KG1 (cell line): ENCODE measurements at regions not wholly inside any gene's neighbourhood (a gene's known extent, or its start where the extent isn't known, plus 50 kb on each side); places are given as distances from the start of the nearest gene placed in this dataset.

Experiments
- DNase-seq: peaks from one replicate; lab custom pipeline; 2025; lab: John Stamatoyannopoulos, UW

DNA sequence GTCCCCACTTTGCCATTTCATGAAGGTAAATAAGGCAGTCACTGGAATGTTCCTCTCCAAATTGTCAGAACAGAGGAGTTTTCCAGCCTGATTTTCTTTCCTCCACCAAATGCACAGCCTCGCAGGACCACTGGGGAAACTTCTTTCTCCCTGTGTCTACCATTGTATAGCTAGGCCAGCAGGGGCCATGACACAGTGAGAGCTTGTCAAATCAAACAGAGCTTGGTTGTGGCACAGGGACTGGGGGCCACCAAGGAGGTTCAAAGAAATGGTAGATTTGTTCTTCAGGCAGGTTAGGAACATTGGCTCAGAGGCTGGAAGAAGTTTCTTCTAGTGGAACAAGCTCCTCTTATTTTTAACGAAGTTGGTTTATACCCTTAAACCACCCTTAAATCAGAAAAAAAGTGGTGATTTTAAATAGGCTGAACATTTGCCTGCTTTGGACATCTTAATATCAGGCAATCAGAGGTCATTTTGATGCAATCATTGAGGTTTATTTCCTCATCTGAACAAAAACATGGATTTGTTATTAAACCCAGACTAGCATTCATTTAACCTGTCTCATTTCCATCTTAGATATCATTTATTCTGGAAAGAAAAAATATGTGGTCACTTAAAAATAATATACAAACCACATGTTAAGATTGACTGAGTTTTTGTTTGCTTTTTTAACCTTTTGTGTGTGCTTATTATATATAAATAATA is 105.6 kb downstream of the GTPBP8 start:
- no peak for DNase-seq

DNA sequence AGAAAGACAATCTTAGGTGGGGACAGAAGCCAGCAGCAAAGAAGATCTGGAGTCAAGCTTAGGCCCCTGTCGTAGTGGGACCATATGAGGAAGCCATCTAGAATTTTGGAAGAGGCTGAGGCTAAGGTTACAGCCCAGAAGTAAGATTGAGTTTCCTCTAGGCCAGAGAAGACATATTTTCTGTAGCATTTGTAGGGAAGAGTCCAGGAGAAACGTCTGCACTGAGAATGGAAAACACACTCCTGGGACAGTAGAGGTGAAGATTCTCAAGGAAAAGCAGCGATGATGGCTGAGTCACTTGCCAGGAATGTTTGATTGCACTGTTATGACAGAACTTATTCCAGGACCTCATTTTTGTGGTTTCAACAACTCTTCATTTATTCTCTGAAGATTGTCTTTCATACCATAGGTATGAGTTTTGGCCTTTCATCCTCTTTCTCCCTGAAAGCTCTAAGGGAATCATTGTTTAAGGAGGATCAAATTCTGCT is 107.2 kb downstream of the GTPBP8 start:
- no peak for DNase-seq

DNA sequence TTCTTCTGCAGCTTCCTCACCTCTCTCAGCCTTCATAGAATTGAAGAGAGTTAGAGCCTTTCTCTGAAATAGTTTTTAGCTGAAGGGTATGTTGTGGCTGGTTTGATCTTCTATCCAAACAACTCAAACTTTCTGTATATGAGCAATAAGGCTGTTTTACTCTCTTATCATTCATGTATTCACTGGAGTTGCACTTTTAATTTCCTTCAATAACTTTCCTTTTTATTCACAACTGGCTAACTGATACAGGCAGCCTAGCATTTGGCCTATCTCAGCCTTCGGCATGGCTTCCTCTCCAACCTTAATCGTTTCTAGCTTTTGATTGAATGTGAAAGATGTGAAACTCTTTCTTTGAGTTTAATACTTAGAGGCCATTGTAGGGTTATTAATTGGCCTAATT is 109.3 kb downstream of the GTPBP8 start:
- no peak for DNase-seq

GRCh38 chr3:113103588-113103987 is 107.8 kb upstream of the BOC start:
- no peak for DNase-seq

GRCh38 chr3:113104357-113105092 is 106.8 kb upstream of the BOC start:
- no peak for DNase-seq

DNA sequence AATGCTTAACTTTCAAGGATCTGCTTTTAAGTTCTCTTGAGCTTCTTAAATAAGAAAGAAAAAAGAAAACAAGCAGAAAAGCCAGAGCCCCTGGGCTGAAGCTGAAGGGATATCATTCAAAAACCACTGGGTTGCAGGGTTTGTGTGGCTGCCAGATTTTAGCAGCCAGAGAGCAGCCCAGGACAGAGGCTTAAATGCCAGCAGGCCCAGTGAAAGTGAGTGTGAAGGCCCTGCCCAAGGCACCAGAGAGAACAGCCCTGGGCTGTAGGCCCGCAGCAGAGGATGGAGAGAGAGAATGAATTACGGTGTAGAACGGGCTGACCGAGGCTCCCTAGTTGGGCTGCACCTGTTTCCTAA is 106.3 kb upstream of the BOC start:
- no peak for DNase-seq

- no peak for DNase-seq
Observed at GRCh38 chr3:113105966-113106660, 105.2 kb upstream of the BOC start.

DNA sequence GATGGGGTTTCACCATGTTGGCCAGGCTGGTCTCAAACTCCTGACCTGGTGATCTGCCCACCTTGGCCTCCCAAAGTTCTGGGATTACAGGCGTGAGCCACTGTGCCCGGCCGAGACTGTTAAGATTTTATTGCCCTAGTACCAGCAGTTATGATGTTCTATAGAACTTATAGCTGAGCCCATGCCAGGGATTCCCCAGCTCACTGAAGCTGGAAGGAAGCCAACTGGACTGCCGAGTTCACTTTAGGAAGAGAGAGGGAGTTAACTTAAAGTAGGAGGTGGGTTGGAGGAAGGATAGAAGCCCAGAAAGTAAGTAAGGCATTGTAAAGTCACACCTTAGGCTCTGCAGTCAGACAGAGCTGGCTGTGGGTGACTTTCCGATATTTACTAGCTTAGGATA is 101.1 kb upstream of the BOC start:
- DNase-seq = no peak

GRCh38 chr3:113111011-113111707 is 100.2 kb upstream of the BOC start:
- no peak for DNase-seq

DNA sequence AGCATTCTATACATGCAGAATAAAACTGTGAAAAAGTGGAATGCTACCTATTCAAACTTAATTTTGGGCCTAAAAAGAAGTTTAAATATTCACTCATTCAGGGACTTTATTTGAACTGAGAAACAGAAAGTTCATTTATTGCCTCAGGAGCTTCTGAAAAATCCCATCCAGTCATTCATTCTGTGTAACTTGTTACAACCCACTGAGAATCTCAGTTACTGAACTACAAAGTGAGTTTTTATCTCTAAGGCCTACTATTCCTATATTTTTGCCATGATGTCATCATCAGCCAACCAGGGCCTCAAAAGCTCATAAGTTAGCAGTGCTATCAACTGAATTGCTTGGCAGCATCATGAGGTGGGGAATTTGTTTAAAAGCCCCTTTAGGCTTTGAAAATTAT is 98.0 kb upstream of the BOC start:
- DNase-seq = no peak

DNA sequence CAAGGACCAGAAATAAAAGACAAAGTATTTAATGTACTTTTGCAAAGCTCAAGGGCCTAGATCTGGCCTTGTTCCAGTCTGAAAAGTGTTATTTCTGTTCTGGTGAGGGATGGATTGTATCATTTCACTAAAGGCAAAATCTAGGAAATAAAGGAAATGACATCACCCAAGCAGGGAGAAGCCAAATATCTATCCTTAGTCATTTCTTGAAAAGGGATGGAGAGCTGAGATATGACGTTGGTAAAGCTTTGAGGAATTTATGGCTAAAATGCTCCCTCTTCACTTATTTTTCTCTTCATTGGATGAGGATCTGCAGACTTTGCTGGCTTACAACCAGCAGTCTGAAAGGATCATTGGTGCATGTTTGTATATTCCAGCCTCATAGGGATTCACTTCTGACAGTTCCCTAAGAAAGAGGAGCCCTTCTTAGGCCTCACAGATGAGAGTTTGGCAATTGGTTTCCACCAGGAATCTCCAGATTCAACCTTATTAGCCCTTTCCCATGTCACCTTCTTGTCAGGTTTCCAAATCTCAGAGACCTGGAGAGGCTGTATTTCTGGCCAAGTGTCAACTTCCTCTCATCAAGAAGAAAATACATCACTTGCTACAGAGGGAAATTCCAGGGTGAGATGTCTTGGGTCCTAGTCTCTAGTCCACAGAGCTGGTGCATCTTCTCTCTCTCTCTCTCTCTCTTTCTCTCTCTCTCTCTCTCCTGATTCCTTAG is 93.7 kb upstream of the BOC start:
- no peak for DNase-seq

DNA sequence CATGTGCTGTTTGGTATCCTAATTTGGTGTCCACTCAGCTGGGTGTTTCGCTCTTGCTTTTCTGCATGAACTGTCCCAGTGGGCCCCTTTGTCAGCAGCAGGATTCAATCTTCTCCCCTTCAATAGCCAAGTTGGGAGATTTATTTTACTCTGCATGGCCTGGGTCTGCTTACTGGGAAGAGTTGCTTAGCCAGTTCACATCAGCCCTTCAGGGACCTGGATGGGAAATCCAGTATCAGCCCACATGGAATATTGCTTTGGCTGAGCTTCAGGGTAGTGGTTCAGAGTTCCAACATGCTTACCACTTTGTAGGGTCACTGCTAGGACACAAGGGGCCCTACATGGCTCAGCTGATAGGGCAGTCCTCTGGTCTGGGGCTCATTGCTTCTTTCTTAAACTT is 93.0 kb upstream of the BOC start:
- DNase-seq = no peak

- no peak for DNase-seq
Observed at GRCh38 chr3:113124256-113124830, 87.0 kb upstream of the BOC start.

GRCh38 chr3:113125951-113126350 is 85.4 kb upstream of the BOC start:
- no peak for DNase-seq

DNA sequence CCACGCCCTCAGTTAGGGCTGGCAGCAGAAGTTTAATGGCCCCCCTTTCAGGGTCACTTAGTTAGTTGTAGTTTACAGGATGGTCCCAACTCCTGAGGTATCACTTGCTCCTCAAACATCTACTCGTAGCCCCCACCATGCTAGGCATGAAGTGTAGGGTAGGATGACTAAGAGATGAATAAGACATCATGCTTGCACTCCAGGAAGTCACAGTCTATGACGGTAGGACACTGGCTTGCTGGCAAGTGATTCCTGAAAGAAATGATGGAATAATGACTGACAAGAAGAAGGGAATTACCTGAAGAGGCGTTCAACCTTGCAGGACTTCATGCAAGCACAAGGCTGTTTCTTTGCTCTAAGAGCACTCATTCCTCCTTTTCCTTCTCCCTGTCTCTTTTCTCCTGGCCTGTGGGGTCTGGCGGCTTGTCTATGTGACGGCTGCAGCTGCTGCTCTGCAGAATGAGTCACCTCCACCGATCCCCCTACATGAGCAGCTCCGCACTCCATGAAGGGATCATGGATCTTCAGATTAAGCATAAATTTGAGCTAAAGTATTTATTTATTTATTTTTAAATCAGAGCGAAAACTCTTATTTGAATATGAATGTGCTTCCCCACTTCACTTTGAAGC is 82.9 kb upstream of the BOC start:
- no peak for DNase-seq

DNA sequence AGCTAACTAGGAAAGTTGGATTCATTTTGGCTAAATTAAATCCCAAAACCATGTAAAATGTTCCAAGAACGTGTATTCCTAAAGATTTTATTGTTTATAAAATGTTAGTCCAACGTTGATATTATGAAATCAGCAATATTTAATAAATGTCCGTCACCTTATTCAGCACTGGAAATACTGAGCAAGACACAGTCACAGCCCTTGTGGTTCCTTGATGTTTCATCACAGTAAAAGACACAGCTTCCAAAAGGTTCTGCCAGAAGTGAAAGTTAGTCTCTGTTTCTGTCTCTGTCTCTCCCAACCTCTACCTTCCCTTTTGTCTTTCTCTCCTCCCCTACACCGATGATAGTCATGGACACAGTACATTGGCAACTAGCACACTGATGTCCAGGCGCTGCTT is 82.2 kb upstream of the BOC start:
- DNase-seq = no peak

DNA sequence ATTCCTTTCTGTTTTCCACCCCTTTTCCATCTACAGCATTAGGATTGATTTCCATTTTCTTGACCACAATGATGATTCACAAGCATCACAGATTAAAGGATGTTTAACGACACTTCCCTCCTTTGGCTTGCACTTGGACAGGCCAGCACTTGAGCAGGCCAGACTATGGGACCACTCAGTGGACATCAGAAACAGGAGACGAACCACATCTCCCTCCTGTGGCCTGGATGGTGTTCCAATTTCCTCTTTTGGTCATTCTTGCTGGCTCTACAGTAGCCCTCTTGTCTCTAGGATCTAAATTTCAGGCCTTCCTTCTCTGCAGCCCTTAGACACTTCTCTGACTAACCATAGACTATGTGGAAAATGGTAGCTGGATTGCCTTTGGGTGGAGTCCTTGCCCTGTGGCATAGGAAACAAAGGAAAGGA is 78.8 kb upstream of the BOC start:
- no peak for DNase-seq

DNA sequence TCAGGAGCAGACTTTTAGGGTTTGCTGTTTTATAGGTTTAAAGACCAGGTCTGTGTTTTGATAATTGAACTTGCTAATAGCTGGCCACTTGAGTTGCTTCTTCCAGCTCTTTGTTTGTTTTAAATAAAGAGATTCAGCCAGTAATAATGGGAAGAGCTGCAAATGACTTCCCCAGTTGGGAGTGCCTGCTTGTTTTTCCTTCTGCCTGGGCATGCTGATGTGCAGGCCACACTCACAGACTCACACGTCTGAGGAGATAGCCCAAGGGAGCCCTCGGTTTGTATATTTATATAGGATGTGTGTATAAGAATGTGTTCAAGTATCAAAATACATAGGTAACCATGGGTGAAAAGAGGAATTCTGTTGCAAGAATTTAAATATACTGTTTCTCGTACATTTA is 78.2 kb upstream of the BOC start:
- no peak for DNase-seq

- no peak for DNase-seq
Observed at GRCh38 chr3:113136071-113136470, 75.3 kb upstream of the BOC start.

GRCh38 chr3:113136544-113136943 is 74.8 kb upstream of the BOC start:
- DNase-seq = no peak
